ENCODE measurements at regions not wholly inside any gene's neighbourhood (a gene's known extent, or its start where the extent isn't known, plus 50 kb on each side); places are given as distances from the start of the nearest gene placed in this dataset.

- H3K9ac ChIP-seq (ENCODE audit: low read depth, low read length) = no peak overlapping the region
- TF ChIP-seq EZH2 (IDR thresholded peaks at IDR 0.05; ENCODE audit: borderline replicate concordance, low read depth, low read length, severe bottlenecking) = no peak
- TF ChIP-seq, protein P1, sequence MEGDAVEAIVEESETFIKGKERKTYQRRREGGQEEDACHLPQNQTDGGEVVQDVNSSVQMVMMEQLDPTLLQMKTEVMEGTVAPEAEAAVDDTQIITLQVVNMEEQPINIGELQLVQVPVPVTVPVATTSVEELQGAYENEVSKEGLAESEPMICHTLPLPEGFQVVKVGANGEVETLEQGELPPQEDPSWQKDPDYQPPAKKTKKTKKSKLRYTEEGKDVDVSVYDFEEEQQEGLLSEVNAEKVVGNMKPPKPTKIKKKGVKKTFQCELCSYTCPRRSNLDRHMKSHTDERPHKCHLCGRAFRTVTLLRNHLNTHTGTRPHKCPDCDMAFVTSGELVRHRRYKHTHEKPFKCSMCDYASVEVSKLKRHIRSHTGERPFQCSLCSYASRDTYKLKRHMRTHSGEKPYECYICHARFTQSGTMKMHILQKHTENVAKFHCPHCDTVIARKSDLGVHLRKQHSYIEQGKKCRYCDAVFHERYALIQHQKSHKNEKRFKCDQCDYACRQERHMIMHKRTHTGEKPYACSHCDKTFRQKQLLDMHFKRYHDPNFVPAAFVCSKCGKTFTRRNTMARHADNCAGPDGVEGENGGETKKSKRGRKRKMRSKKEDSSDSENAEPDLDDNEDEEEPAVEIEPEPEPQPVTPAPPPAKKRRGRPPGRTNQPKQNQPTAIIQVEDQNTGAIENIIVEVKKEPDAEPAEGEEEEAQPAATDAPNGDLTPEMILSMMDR (IDR thresholded peaks at IDR 0.05; ENCODE audit: borderline replicate concordance, extremely low read depth, low read length, poor library complexity, severe bottlenecking) = no peak
- H3K36me3 ChIP-seq (ENCODE audit: insufficient read depth, low read length) = no peaks in the 10 kb centered on the region
- no peak for DNase-seq
- no peak overlapping the region for H2AFZ ChIP-seq (ENCODE audit: low read depth, low read length)
- no peak overlapping the region for H3K27ac ChIP-seq (ENCODE audit: low read length)
- no peaks in the 10 kb centered on the region for H3K27me3 ChIP-seq (ENCODE audit: insufficient read depth, low read length, poor library complexity)
- H3K4me3 ChIP-seq (ENCODE audit: low read depth in 1 of 2, low read length in 2 of 2) = no peak overlapping the region
- H3K79me2 ChIP-seq (ENCODE audit: insufficient read depth, low read length) = no peaks in the 10 kb centered on the region
- H3K9me3 ChIP-seq (ENCODE audit: insufficient read depth, low read length, severe bottlenecking) = no peaks in the 10 kb centered on the region
- no peak overlapping the region for H3K4me2 ChIP-seq (ENCODE audit: insufficient read depth, low read length)
- H4K20me1 ChIP-seq (ENCODE audit: insufficient read depth, low read length) = no peaks in the 10 kb centered on the region
- ATAC-seq (ENCODE audit: insufficient read depth, low read depth) = no peak
- no peaks in the 10 kb centered on the region for H3K4me1 ChIP-seq (ENCODE audit: insufficient read depth, low read length)
Observed at GRCh38 chr7:54812756-54813322, 53.8 kb upstream of the SEC61G start.

- no peak overlapping the region for H3K27ac ChIP-seq (ENCODE audit: low read length)
- H3K9ac ChIP-seq (ENCODE audit: low read depth, low read length) = no peak overlapping the region
- DNase-seq (no peak), ATAC-seq (ENCODE audit: insufficient read depth, low read depth) (no peak)
- H4K20me1 ChIP-seq (ENCODE audit: insufficient read depth, low read length) = no peaks in the 10 kb centered on the region
- no peaks in the 10 kb centered on the region for H3K4me1 ChIP-seq (ENCODE audit: insufficient read depth, low read length)
- H3K36me3 ChIP-seq (ENCODE audit: insufficient read depth, low read length) = no peaks in the 10 kb centered on the region
- H3K4me2 ChIP-seq (ENCODE audit: insufficient read depth, low read length) = no peak overlapping the region
- TF ChIP-seq, protein P1 (IDR thresholded peaks at IDR 0.05; ENCODE audit: borderline replicate concordance, extremely low read depth, low read length, poor library complexity, severe bottlenecking) = no peak
- no peak for TF ChIP-seq EZH2 (IDR thresholded peaks at IDR 0.05; ENCODE audit: borderline replicate concordance, low read depth, low read length, severe bottlenecking)
- no peaks in the 10 kb centered on the region for H3K27me3 ChIP-seq (ENCODE audit: insufficient read depth, low read length, poor library complexity)
- no peaks in the 10 kb centered on the region for H3K79me2 ChIP-seq (ENCODE audit: insufficient read depth, low read length)
- no peak overlapping the region for H3K4me3 ChIP-seq (ENCODE audit: low read depth in 1 of 2, low read length in 2 of 2)
- no peak overlapping the region for H2AFZ ChIP-seq (ENCODE audit: low read depth, low read length)
- H3K9me3 ChIP-seq (ENCODE audit: insufficient read depth, low read length, severe bottlenecking) = no peaks in the 10 kb centered on the region
Observed at GRCh38 chr7:54813398-54813797, 54.4 kb upstream of the SEC61G start.

GRCh38 chr7:54814401-54814800 is 55.4 kb upstream of the SEC61G start:
- no peaks in the 10 kb centered on the region for H3K4me1 ChIP-seq (ENCODE audit: insufficient read depth, low read length)
- H2AFZ ChIP-seq (ENCODE audit: low read depth, low read length) = no peak overlapping the region
- no peaks in the 10 kb centered on the region for H4K20me1 ChIP-seq (ENCODE audit: insufficient read depth, low read length)
- no peak overlapping the region for H3K4me3 ChIP-seq (ENCODE audit: low read depth in 1 of 2, low read length in 2 of 2)
- TF ChIP-seq, protein P1 (IDR thresholded peaks at IDR 0.05; ENCODE audit: borderline replicate concordance, extremely low read depth, low read length, poor library complexity, severe bottlenecking) = no peak
- no peak for TF ChIP-seq EZH2 (IDR thresholded peaks at IDR 0.05; ENCODE audit: borderline replicate concordance, low read depth, low read length, severe bottlenecking)
- H3K9ac ChIP-seq (ENCODE audit: low read depth, low read length) = no peak overlapping the region
- no peak overlapping the region for H3K4me2 ChIP-seq (ENCODE audit: insufficient read depth, low read length)
- no peaks in the 10 kb centered on the region for H3K27me3 ChIP-seq (ENCODE audit: insufficient read depth, low read length, poor library complexity)
- H3K79me2 ChIP-seq (ENCODE audit: insufficient read depth, low read length) = no peaks in the 10 kb centered on the region
- DNase-seq = no peak
- H3K27ac ChIP-seq (ENCODE audit: low read length) = no peak overlapping the region
- no peaks in the 10 kb centered on the region for H3K36me3 ChIP-seq (ENCODE audit: insufficient read depth, low read length)
- no peak for ATAC-seq (ENCODE audit: insufficient read depth, low read depth)
- no peaks in the 10 kb centered on the region for H3K9me3 ChIP-seq (ENCODE audit: insufficient read depth, low read length, severe bottlenecking)

DNA sequence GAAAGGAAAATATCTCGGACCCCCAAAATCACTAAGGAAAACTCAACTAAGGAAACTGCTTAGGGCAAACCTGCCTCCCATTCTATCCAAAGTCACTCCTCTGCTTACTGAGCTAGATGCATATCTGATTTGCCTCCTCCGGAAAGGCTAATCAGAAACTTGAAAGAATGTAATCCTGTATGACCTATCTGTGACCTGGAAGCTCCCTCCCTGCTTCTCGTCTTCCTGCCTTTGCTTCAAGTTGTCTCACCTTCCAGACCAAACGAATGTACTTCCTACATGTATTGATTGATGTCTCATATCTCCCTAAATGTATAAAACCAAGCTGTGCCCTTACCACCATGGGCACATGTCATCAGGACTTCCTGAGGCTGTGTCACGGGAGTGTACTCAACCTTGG is 58.1 kb upstream of the SEC61G start:
- TF ChIP-seq, protein P1 (IDR thresholded peaks at IDR 0.05; ENCODE audit: borderline replicate concordance, extremely low read depth, low read length, poor library complexity, severe bottlenecking) = no peak
- TF ChIP-seq EZH2 (IDR thresholded peaks at IDR 0.05; ENCODE audit: borderline replicate concordance, low read depth, low read length, severe bottlenecking) = no peak

More for the DNA sequence above, 58.1 kb upstream of the SEC61G start:
- Histone ChIP-seq H4K20me1 (ENCODE audit: insufficient read depth, low read length) (no peaks in the 10 kb centered on the region), H3K9ac (ENCODE audit: low read depth, low read length) (no peak overlapping the region), H3K4me2 (ENCODE audit: insufficient read depth, low read length) (no peak overlapping the region), H3K4me3 (ENCODE audit: low read depth in 1 of 2, low read length in 2 of 2) (no peak overlapping the region), H3K27ac (ENCODE audit: low read length) (no peak overlapping the region), H3K27me3 (ENCODE audit: insufficient read depth, low read length, poor library complexity) (no peaks in the 10 kb centered on the region), H2AFZ (ENCODE audit: low read depth, low read length) (no peak overlapping the region), H3K4me1 (ENCODE audit: insufficient read depth, low read length) (no peaks in the 10 kb centered on the region), H3K36me3 (ENCODE audit: insufficient read depth, low read length) (no peaks in the 10 kb centered on the region), H3K9me3 (ENCODE audit: insufficient read depth, low read length, severe bottlenecking) (no peaks in the 10 kb centered on the region), H3K79me2 (ENCODE audit: insufficient read depth, low read length) (no peaks in the 10 kb centered on the region)
- no peak for ATAC-seq (ENCODE audit: insufficient read depth, low read depth)
- DNase-seq = no peak
